ENCODE measurements at regions not wholly inside any gene's neighbourhood (a gene's known extent, or its start where the extent isn't known, plus 50 kb on each side); places are given as distances from the start of the nearest gene placed in this dataset.

DNA sequence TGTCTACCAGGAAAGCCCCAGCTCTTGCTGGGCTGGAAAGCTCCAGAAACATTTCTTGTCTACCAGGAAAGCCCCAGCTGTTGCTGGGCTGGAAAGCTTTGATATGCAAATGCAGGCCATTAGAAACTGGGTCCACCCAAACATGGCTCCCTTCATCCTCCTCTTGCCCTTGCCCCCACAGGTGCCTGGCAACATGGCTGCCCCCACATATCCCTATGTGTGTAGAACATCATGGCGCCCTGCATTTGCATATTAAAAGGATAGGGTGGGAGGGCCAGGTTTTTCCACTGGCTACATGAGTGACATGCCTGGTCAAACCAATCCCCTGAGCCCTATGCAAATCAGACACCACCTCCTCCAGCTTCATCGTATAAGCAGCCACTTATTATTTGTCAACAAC, 455.4 kb upstream of the ARGLU1 start:
- DNase-seq (ENCODE audit: extremely low read depth, low read depth, low spot score): no peak

DNA sequence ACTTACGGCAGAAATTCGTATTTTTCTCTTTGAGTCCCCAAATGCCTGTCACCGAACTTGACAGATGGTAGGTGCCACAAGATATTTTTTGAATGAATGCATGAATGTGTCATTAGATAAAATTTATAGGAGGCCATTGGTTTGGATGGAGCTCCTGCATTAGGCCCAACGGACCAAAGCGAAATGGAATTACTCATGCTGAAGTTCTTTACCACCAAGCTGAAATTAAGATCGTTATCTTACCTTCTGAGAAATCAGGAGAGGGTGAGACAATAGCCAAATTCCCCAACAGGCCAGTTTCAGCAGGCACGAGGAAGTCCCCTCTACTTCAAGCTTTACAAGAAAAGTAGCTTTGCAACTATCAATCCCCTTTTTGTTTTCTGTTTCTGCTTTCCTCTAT, 452.5 kb upstream of the ARGLU1 start:
- no peak for DNase-seq (ENCODE audit: extremely low read depth, low read depth, low spot score)

DNA sequence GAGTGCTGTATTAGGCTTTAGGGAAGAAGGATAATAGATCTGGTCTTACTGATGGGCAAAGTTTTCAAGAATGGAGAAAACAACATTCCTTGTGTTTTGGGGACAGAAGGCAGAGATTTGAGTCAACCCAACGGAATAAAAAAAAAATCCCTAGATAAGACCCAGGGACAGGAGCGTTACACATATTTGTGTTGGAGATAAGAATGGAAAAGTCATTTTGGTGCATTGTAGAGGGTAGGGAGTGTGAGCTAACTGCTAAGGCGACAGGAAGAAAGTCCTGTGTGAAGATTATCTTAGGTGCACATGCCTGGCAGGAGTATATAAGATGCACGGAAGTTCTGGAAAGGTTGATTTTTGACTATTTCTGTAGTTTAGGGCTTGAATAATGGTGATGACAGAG, 450.3 kb upstream of the ARGLU1 start:
- no peak for DNase-seq (ENCODE audit: extremely low read depth, low read depth, low spot score)

DNA sequence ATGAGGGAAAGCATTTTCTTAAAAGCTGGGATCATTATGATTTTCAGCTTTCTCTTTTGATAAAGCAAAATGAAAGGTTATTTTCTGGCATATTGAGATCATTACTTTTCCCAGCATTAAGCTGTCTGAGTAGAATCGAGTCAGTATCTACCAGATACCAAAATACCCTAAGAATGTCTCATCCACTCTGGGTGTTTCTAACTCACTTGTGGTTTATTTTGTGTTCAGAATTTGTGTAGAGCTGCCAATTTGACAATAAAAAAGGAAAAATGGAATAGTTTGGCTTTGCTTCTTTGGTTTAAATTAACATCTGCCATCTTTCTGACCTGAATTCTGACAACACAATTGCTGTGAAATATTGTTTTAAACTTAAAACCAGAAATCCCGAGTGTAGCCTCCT, 438.7 kb upstream of the ARGLU1 start:
- DNase-seq (ENCODE audit: extremely low read depth, low read depth, low spot score): no peak

DNA sequence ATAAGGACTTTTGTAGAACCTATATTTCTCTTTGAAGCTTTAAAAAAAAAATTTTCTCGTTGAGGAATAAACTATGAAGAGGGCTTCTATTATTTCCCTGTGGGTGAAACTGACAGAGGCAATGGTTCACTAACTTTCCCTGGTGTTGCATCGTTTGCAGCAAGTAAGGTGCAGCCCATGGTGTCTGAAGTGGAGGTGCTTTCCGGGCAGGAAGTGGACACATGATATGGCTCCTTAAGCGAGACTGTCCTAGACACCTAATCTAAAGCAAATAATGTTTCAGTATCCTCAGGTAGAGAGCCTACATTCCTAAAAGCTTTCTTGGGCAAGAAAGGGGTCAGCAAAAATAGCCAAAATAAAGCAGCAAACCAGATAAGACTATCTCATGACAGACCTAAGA, 437.6 kb upstream of the ARGLU1 start:
- no peak for DNase-seq (ENCODE audit: extremely low read depth, low read depth, low spot score)

DNA sequence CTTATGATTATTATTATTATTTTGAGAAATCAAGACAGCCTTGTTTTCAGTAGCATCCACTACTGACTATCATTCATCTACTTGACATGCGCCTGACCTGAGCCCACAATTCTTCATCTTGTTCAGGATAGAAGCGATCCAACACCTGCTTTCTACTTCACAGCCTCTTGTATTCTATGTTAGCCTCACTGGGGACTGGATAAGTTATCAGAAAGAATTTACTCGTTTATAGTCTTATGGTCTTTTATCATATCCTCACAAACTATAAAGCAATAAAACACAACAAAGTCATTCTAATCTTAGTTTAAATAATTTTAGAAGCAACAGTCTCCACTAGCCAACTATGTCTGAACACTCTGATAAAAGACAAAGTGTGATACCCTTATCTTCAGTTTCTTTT, 436.0 kb upstream of the ARGLU1 start:
- no peak for DNase-seq (ENCODE audit: extremely low read depth, low read depth, low spot score)

DNA sequence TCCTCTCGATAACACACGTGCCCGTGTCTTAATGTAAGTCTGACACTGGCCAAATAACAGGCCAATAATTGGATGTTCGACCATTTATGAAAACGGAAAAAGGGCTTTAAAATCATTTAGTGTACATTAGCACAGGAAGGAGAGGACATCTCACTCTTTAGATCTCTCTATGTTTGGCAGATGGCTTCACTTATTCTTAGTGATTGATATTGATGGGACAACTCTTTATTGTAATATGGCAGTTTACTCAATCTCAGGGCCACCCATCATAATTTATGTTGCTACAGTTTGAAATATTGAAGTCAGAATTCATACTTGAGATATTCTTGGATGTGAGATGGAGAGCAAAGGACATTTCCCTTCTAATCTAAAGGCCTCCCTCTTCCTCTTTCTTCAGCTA, 430.7 kb upstream of the ARGLU1 start:
- no peak for DNase-seq (ENCODE audit: extremely low read depth, low read depth, low spot score)

DNA sequence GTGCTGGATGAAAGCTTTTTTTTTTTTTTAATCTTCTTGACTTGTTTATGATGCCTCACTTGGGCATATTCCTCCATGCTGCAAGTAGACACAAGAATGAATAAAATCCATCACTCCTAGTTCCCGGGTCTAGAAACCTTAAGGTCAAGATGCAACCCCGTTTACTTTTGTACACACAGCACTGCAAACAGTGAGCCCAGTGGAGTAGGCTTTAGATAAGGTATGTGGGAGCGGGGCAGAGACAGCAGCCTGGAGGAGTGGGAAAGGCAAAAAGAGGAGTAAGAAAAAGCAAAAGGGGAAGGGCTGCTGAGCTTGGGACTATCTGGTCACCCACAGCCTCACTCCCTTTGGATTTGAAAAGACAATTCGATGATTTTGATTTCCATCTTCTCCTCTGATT, 429.8 kb upstream of the ARGLU1 start:
- no peak for DNase-seq (ENCODE audit: extremely low read depth, low read depth, low spot score)

DNA sequence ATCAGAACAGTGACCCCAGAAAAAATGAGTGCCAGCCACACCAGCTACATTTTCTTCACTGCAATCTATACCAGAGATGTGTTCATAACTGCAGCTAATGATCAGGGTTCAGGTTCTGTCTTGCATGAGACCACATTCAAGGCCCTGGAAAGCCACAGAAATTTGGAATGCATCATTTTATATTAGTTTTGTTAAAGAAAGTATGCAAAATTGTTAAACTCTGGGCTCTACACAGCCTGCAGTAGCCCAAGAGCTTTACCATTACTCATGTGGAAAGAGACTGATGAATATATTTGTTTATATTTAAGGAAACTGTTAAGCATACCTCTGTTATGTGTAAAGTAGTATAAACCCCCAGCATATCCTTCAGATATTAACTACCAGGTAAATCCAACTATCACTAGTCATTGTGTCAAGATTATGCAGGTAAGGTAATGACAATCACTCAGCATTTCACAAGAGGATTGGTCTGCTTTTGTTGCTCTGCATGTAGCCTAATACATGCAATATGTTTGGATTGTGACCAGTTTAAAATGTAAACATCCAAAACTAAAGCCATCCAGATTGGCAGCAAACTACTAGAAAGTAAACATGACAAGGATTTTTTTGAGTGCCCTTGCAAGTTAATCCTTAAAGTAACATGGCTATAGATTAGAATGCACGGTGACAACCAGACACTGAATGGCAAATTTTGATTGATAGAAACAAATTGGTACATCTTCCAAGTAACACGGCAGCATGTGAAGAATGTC, 429.1 kb upstream of the ARGLU1 start:
- DNase-seq (ENCODE audit: extremely low read depth, low read depth, low spot score): no peak

DNA sequence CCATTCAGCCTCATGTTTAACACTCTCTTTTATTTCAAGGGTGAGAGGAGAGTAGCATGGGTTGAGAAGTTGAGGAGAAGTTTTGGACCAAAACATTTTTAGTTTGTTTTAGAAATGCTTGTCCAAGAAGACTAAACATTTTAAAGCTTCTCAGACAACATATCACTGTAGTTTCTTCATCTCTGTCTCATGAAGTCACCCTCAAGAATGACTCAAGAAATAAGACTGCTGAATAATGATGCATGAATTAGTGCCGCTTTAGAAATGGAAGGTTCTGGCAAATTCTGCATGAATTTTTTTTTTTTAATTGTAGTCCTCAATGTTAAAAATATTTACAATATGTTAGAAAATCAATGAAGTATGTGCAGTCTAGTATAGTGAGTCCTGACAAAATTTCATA, 422.7 kb upstream of the ARGLU1 start:
- no peak for DNase-seq (ENCODE audit: extremely low read depth, low read depth, low spot score)

DNA sequence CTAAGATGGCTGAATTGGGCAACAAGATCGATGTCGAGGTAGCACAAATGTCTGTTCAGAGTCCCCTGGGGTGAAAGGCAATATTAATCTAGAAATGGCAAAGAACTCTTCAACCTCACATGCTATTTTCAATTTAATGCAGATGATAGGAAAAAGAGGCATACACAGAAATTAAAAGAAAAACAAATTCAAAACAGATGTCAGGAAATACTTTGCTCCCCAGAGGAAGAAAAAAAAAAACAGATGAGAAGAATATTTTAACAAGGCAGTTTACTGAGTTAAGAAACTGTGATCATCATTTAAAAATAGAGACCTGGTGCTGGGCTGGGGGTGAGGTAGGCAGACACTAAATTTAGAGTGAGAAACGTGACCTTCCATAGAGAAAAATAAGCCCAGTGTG, 421.9 kb upstream of the ARGLU1 start:
- no peak for DNase-seq (ENCODE audit: extremely low read depth, low read depth, low spot score)

DNA sequence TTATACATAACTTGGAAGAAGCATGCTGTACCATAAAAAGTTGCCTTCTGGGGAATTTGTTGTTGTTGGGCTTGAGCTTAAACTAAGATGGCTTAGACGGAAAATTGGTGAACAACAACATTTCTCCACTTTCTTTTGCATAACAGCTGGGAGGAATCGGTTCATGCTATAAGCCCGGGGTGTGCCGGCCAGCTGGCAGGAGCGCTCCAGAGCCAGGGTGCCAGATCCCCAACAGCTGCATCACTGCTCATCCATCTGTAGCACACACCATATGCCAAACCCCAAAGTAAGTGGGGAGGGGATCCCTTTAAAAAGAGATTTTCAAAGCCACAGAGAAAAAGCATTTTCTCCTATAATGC, 419.5 kb upstream of the ARGLU1 start:
- DNase-seq (ENCODE audit: extremely low read depth, low read depth, low spot score): no peak

DNA sequence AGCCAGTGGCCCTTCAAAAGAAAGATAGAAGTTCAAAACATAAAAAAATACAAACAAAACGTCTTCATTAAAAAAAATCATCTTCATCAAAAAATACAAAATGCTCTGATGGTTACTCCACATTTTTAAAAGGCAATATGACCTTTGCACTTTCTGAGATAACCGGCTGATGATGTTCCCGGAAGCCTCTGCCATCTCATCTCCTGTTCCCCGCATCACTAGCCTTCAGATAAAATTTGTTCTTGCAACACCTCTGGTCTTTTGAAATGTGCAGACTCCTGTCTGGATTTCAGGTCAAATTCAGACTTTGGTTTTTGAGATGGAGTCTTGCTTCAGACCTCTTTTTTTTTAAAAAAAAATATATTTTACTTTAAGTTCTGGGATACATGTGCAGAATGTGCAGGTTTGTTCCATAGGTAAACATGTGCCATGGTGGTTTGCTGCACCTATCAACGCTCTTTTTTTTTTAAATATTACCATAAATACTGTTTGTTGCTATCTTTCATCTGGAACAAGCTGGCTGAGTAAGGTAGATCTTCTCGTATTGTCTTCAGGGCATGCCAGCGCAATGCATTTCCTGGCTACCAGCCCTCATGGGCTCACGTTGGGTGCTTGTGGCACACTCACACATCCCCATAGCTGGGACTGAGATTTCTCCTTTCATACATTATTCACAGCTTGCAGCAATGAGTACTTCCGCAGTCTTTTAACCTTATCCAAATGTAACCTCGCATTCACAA, 418.9 kb upstream of the ARGLU1 start:
- no peak for DNase-seq (ENCODE audit: extremely low read depth, low read depth, low spot score)

DNA sequence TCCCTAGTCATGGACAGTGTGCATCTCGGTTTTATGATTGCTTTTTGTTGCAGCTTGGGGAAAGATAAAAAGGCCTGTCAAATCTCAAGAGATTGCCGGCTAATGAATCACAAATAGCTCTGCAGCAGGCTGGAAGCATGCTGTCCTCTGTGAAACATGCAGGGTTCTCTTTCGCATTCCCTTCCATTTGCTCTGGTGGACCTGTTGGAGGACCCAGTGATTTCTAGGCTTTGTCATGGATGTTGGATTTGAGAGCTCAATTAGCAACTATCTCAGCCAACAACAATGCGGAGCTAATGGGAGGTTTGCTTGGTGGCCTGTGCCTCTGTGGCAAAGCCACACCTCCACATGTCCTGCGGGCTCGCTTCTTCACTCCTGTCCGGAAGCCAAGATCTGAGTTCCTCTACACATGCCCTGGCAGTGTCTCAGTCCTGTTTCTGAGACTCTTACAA, 418.1 kb upstream of the ARGLU1 start:
- DNase-seq (ENCODE audit: extremely low read depth, low read depth, low spot score): no peak

DNA sequence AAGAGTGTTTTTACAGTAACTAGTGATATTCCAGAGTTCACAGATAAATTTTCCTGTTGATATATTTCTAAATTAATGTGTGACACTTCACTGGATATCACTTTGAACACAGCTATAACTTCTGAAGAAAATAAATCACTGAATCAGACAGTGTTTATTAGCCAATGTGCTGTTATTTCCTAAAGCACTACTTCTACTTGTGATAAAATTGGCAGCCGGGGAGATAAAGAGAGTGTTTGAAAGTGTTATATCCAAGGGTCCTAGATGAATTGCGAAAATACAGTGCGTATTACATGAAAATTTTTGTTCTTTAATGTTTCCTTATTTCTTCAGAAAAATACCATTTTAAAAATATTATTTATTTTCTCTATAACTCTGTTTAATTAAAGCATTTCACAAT, 417.5 kb upstream of the ARGLU1 start:
- no peak for DNase-seq (ENCODE audit: extremely low read depth, low read depth, low spot score)

DNA sequence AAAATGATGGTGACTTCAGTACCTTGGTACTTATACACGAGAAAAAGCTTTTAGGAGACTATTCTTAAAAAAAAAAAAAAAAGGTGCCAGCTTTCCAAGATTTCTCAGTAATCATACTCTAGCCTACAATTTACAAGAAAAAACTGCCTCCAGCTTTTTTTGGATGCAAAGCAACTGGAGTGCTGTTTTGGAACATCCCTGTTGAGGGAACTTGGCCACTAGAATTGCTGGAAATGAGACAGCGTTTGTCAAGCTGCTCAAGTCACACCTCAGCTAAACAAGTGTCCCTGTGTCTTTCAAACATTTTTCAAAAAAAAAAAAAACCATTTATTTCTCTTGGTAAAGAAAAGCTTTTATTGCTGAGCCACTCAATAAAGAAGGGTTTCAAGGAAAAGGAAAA, 413.1 kb upstream of the ARGLU1 start:
- DNase-seq (ENCODE audit: extremely low read depth, low read depth, low spot score): no peak

DNA sequence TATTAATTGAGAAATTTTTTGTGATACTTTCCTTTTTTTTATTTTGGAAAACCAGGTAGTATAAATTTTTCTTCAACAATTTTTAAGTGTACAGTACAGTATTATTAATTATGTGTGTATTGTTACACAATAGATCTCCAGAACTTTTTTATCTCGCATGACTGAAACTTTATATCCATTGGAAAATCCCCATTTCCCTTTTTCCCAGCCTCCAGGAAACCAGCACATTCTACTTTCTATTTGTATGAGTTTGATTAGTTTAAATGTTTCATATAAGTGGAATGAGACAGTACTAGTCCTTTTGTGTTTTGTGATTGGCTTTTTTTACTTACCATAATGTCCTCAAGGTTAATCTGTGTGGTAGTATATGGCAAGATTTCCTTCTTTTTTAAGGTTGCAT, 399.5 kb upstream of the ARGLU1 start:
- DNase-seq (ENCODE audit: extremely low read depth, low read depth, low spot score): no peak

DNA sequence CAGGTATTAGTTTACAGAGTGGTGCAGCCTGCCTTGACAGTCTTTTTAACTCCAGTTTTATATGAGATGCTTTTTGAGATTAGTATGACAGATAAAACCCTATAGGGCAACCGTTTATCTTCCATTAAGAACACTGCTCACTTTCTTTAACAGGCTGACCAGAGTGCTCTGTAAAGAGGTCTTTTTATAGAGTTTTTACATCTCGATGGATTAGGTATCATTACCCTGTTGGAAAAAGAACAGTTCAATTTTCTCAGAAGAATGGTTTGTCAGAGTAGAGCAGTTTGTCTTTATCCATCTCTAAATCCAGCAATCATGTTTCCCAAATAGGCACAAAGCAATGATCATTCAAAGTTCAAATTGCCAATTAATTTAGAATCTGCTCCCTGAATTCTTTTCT, 395.2 kb upstream of the ARGLU1 start:
- DNase-seq (ENCODE audit: extremely low read depth, low read depth, low spot score): no peak

DNA sequence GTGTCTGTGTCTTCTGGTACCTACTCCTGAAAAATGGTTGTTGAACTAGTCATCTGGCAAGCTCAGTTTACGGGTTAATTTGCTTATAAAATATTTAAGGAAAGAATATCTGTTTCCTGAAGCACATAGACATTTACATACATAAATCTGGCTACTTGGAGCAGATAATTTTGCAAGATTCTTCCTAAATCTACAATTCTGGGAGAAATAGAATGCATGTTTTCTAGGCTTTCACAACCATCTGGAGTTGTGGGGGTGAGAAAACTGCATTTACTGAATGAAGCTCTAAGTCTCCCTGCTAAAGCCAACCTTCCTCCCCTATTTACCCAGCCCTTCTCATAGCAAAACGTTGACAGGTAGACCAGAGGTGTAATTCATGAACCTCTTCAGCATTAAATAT, 393.7 kb upstream of the ARGLU1 start:
- no peak for DNase-seq (ENCODE audit: extremely low read depth, low read depth, low spot score)

DNA sequence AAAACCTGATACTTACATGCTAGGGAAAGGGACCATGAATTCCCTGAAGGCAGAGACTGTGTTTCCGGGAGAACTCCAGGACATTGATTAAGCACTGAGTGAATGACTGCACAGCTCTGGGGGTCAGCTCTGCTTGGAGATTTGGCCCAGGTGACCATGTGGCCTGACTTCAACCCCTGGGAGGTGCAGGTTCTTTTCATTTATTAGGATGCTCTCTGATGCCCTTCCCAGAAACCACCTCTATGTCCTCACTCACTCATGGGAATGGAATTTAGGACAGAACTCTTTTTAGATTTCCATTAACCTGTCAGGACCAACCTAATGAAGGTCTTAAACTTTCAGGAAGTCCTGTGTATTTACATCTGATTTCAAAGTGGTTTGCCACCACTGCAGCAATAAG, 393.3 kb upstream of the ARGLU1 start:
- no peak for DNase-seq (ENCODE audit: extremely low read depth, low read depth, low spot score)

DNA sequence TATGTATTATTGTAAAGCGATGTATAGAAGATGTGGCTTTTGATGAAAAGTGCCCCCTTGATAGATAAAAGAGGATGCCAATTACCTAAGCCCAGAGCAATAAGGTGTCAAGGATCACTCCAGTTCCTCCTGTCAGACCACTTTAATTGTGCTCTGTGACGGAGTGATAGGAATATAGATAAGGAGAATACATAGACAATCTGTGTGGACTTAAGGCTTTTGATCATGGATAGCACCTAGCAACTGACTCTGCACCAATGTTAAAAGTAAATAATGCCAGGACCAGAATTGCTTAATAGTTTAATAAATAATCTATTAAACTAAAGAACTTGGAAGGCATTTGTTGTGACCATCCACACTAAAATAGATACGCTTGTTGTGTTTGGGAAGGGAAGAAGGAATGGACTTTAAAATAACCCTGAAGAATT, 390.7 kb upstream of the ARGLU1 start:
- no peak for DNase-seq (ENCODE audit: extremely low read depth, low read depth, low spot score)

DNA sequence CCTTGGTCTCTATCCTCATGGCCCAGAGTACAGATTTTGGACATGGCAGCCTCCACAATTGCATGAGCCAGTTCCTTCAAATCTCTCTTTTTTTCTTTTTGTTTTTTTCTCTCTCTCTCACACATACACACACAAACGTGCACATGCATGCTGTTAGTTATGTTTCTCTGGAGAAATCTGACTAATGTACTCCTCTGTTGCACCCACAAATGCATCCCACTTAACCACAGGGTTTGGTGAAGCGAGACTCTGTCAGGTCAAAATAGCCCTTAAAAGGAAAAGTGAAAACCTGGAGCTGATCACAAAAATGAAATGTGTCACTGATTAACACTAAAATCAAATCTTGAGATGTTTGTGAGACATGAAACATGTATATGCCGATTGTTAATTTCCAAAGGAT, 374.6 kb upstream of the ARGLU1 start:
- no peak for DNase-seq (ENCODE audit: extremely low read depth, low read depth, low spot score)

DNA sequence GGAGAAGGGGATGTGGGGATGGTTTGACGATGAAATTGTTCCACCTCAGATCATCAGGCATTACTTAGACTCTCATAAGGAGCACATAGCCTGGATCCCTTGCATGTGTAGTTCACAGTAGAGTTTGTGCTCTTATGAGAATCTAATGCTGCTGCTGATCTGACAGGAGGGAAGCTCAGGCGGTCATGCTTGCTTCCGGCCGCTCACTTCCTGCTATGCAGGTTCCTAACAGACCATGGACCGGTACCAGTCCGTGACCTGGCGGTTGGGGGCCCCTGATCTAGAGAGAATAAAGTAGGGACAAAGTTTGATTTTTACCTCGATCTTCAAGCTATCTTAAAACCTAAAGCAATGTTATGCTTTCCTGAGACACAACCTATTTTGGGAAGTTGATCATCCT, 373.8 kb upstream of the ARGLU1 start:
- DNase-seq (ENCODE audit: extremely low read depth, low read depth, low spot score): no peak
